ENCODE measurements at regions not wholly inside any gene's neighbourhood (a gene's known extent, or its start where the extent isn't known, plus 50 kb on each side); places are given as distances from the start of the nearest gene placed in this dataset.

- DNase-seq = peak in 1 of 2 experiments; percentile 7
These were observed 187.8 kb downstream of the MYLK4 start for GRCh38 chr6:2562721-2563451.

GRCh38 chr6:2560917-2561698 lies 189.6 kb downstream of the MYLK4 start:
- DNase-seq = no peak

GRCh38 chr6:2560140-2560818 lies 190.4 kb downstream of the MYLK4 start:
- DNase-seq = no peak

GRCh38 chr6:2558861-2559801 lies 191.6 kb downstream of the MYLK4 start:
- no peak for DNase-seq

- no peak for DNase-seq
These were observed 192.5 kb downstream of the MYLK4 start for GRCh38 chr6:2558098-2558680.

GRCh38 chr6:2557181-2557720 lies 193.5 kb downstream of the MYLK4 start:
- no peak for DNase-seq

GRCh38 chr6:2556761-2557160 lies 194.0 kb downstream of the MYLK4 start:
- DNase-seq = no peak

GRCh38 chr6:2554651-2555260 lies 196.0 kb downstream of the MYLK4 start:
- no peak for DNase-seq

- DNase-seq = no peak
These were observed 198.1 kb downstream of the MYLK4 start for GRCh38 chr6:2552526-2553154.

GRCh38 chr6:2551705-2552104 lies 199.0 kb downstream of the MYLK4 start:
- no peak for DNase-seq

GRCh38 chr6:2550247-2550646 lies 200.5 kb downstream of the MYLK4 start:
- DNase-seq = no peak

GRCh38 chr6:2549834-2550233 lies 200.9 kb downstream of the MYLK4 start:
- no peak for DNase-seq

- no peak for DNase-seq
These were observed 203.4 kb downstream of the MYLK4 start for GRCh38 chr6:2547355-2547754.

- no peak for DNase-seq
These were observed 203.8 kb downstream of the MYLK4 start for GRCh38 chr6:2546901-2547300.

GRCh38 chr6:2545383-2546038 lies 205.2 kb downstream of the MYLK4 start:
- DNase-seq = no peak

- DNase-seq = no peak
These were observed 207.4 kb downstream of the MYLK4 start for GRCh38 chr6:2543321-2543720.

- DNase-seq = no peak
These were observed 207.9 kb downstream of the MYLK4 start for GRCh38 chr6:2542858-2543218.

- no peak for DNase-seq
These were observed 208.4 kb downstream of the MYLK4 start for GRCh38 chr6:2542101-2542857.

- no peak for DNase-seq
These were observed 214.3 kb downstream of the MYLK4 start for GRCh38 chr6:2536451-2536850.

- DNase-seq = no peak
These were observed 215.2 kb downstream of the MYLK4 start for GRCh38 chr6:2535506-2535905.

All from NCI-H446 (cell line).